HCT116 (cell line): ENCODE measurements at regions not wholly inside any gene's neighbourhood (a gene's known extent, or its start where the extent isn't known, plus 50 kb on each side); places are given as distances from the start of the nearest gene placed in this dataset.

Source experiments
- ATAC-seq: fragments of 200-7000 bp; cut with Tn5 transposase; 2 replicates; pipeline ENCODE4 v1.9.1; 2020; ENCODE audit warnings: mild to moderate bottlenecking, moderate library complexity
- BruUV-seq: library from RNA; stranded (reverse); fragments of 400-500 nt; replicated peaks from 2 replicates; lab custom pipeline; 2021; lab: Mats Ljungman, UMichigan
- CTCF ChIA-PET: fragments of 300-600 bp; sonication (Branson Sonifier 250); formaldehyde crosslinking; loops from one replicate; lab custom pipeline; 2021; ENCODE audit warnings: antibody characterized with exemption; lab: Charles Lee
- POLR2A ChIA-PET: fragments of 300-600, 350-600 bp; sonication (Branson Sonifier 250); formaldehyde crosslinking; loops from one replicate; lab custom pipeline; 2021; ENCODE audit warnings: antibody characterized with exemption; lab: Charles Lee
- RAD21 ChIA-PET, 2 experiments: fragments of 300-600 bp; sonication (Branson Sonifier 250); formaldehyde crosslinking; loops; one replicate each; lab custom pipeline; 2023; ENCODE audit warnings: low total read pairs in 2 of 2; ENCODE audit not compliant: uncharacterized antibody in 2 of 2, unreplicated experiment in 2 of 2, low non-redundant PET in 1 of 2; lab: Charles Lee
- DNase-seq: peaks from one replicate; pipeline ENCODE4 v3.0.0-alpha.2; 2010; ENCODE audit warnings: low read depth, low spot score
- H2AFZ ChIP-seq: fragments of 200-600 bp; shearing (Covaris generic), sonication (generic); 2 replicates; pipeline ENCODE4 v1.6.1; 2017; ENCODE audit warnings: low read depth, mixed run types, mixed read lengths, antibody characterized with exemption, low read length; ENCODE audit not compliant: poor library complexity, severe bottlenecking
- H3K27ac ChIP-seq: 2 replicates; pipeline ENCODE4 v1.5.1; 2012; ENCODE audit warnings: low read depth, low read length
- H3K27me3 ChIP-seq: fragments of 200-600 bp; sonication (generic); 2 replicates; pipeline ENCODE4 v1.6.1; 2016; ENCODE audit warnings: mixed run types, low read length, mixed read lengths; ENCODE audit not compliant: insufficient read depth
- H3K36me3 ChIP-seq, 2 experiments: fragments of 200-500 bp in 1 of 2; fragments of 200-600 bp in 1 of 2; sonication (Bioruptor generic) in 1 of 2; sonication (generic) in 1 of 2; 2 replicates each; pipeline versions ENCODE4 v1.5.1 to v1.6.1; 2014 to 2016; ENCODE audit warnings: low read length in 2 of 2, inconsistent platforms in 1 of 2, mixed read lengths in 1 of 2, mixed run types in 1 of 2; ENCODE audit not compliant: insufficient read depth in 2 of 2, control insufficient read depth in 1 of 2
- H3K4me1 ChIP-seq, 2 experiments: fragments of 200-600 bp in 1 of 2; sonication (generic) in 1 of 2; 2 replicates each; pipeline versions ENCODE4 v1.5.1 to v1.6.1; 2012 to 2017; ENCODE audit warnings: low read length in 2 of 2, inconsistent platforms in 1 of 2, mild to moderate bottlenecking in 1 of 2, mixed read lengths in 1 of 2, mixed run types in 1 of 2, moderate library complexity in 1 of 2; ENCODE audit not compliant: insufficient read depth in 2 of 2, control insufficient read depth in 1 of 2
- H3K4me2 ChIP-seq: fragments of 200-600 bp; sonication (generic); 2 replicates; pipeline ENCODE4 v1.6.1; 2017; ENCODE audit warnings: mixed run types, low read length, mixed read lengths
- H3K4me3 ChIP-seq, 2 experiments: fragments of 200-600 bp in 1 of 2; sonication (generic) in 1 of 2; replicated peaks in 1 of 2; 2 replicates each; pipeline ENCODE4 v1.5.1; 2011 to 2016; ENCODE audit warnings: low read length in 2 of 2, control low read depth in 1 of 2, low read depth in 1 of 2, mild to moderate bottlenecking in 1 of 2, mixed read lengths in 1 of 2, mixed run types in 1 of 2
- H3K79me2 ChIP-seq: fragments of 200-600 bp; sonication (generic); 2 replicates; pipeline ENCODE4 v1.6.1; 2017; ENCODE audit warnings: mild to moderate bottlenecking, mixed run types, low read length, moderate library complexity, mixed read lengths; ENCODE audit not compliant: insufficient read depth
- H3K9ac ChIP-seq: fragments of 200-600 bp; sonication (generic); 2 replicates; pipeline ENCODE4 v1.6.1; 2016; ENCODE audit warnings: low read length, mixed read lengths
- H3K9me2 ChIP-seq: fragments of 200-600 bp; sonication (generic), shearing (Covaris generic); 2 replicates; pipeline ENCODE4 v1.6.1; 2017; ENCODE audit warnings: mixed run types, mild to moderate bottlenecking, moderate library complexity; ENCODE audit not compliant: insufficient read depth
- H3K9me3 ChIP-seq, 2 experiments: fragments of 200-500 bp in 1 of 2; fragments of 200-600 bp in 1 of 2; sonication (Bioruptor generic) in 1 of 2; sonication (generic) in 1 of 2; 2 replicates each; pipeline ENCODE4 v1.6.1; 2014 to 2017; ENCODE audit warnings: low read length in 2 of 2, mixed read lengths in 2 of 2, inconsistent platforms in 1 of 2, low read depth in 1 of 2, mild to moderate bottlenecking in 1 of 2, mixed run types in 1 of 2, moderate library complexity in 1 of 2; ENCODE audit not compliant: control insufficient read depth in 1 of 2, insufficient read depth in 1 of 2
- H4K20me1 ChIP-seq: fragments of 200-600 bp; sonication (generic), shearing (Covaris generic); 2 replicates; pipeline ENCODE4 v1.6.1; 2017; ENCODE audit warnings: mixed run types, mild to moderate bottlenecking, moderate library complexity; ENCODE audit not compliant: insufficient read depth
- ATF3 ChIP-seq: IDR thresholded peaks from 2 replicates; pipeline ENCODE4 v1.6.1; 2012
- CEBPB ChIP-seq: IDR thresholded peaks from 2 replicates; pipeline ENCODE4 v1.6.1; 2012; ENCODE audit warnings: low read depth
- EGR1 ChIP-seq: IDR thresholded peaks from 2 replicates; pipeline ENCODE4 v1.6.1; 2012; ENCODE audit warnings: low read depth
- EZH2 ChIP-seq: fragments of 200-600 bp; sonication (generic); IDR thresholded peaks from 2 replicates; pipeline ENCODE4 v1.6.1; 2017; ENCODE audit warnings: antibody characterized with exemption, mixed run types
- EZH2phosphoT487 ChIP-seq: fragments of 200-600 bp; IDR thresholded peaks from 2 replicates; pipeline ENCODE4 v1.6.1; 2018; ENCODE audit warnings: antibody characterized with exemption, borderline replicate concordance
- FOSL1 ChIP-seq: IDR thresholded peaks from 2 replicates; pipeline ENCODE4 v1.6.1; 2012; ENCODE audit warnings: low read depth
- JUND ChIP-seq: IDR thresholded peaks from 2 replicates; pipeline ENCODE4 v1.6.1; 2012
- POLR2A ChIP-seq: IDR thresholded peaks from 2 replicates; pipeline ENCODE4 v1.7.0; 2011; ENCODE audit warnings: borderline replicate concordance; ENCODE audit not compliant: insufficient read depth, insufficient read length; ENCODE audit errors: extremely low read depth
- RAD21 ChIP-seq: IDR thresholded peaks from 2 replicates; pipeline ENCODE4 v1.6.1; 2012; ENCODE audit warnings: low read depth, mild to moderate bottlenecking
- YY1 ChIP-seq: IDR thresholded peaks from 2 replicates; pipeline ENCODE4 v1.6.1; 2011; ENCODE audit warnings: low read length, low read depth, moderate library complexity, mild to moderate bottlenecking; ENCODE audit not compliant: insufficient replicate concordance; ENCODE audit errors: extremely low read depth
- ZBTB33 ChIP-seq: IDR thresholded peaks from 2 replicates; pipeline ENCODE4 v1.6.1; 2011; ENCODE audit warnings: mild to moderate bottlenecking, low read length, moderate library complexity; ENCODE audit not compliant: insufficient replicate concordance; ENCODE audit errors: extremely low read depth
- ZFX ChIP-seq: fragments of 450-650 bp; IDR thresholded peaks from 2 replicates; pipeline ENCODE4 v1.6.1; 2017
- intact Hi-C: fragments of 100-400 bp; cut with micrococcal nuclease; formaldehyde crosslinking; loops from 2 replicates; pipeline ENCODE4 v1.10.0; 2022
- TF ChIP-seq, protein P1 (sequence below): IDR thresholded peaks from 2 replicates; pipeline ENCODE4 v1.6.1; 2012; ENCODE audit warnings: low read depth

GRCh38 chr6:21958428-21958827, 338.4 kb downstream of the PRL start:
- Histone ChIP-seq H3K36me3 (no peaks in the 10 kb centered on the region), H3K27me3 (no peaks in the 10 kb centered on the region), H3K4me1 (no peaks in the 10 kb centered on the region), H3K27ac (no peak overlapping the region), H4K20me1 (no peaks in the 10 kb centered on the region), H3K9ac (no peak overlapping the region), H3K9me3 (no peaks in the 10 kb centered on the region), H3K4me3 (no peak overlapping the region), H3K4me2 (no peak overlapping the region), H2AFZ (no peak overlapping the region), H3K9me2 (no peaks in the 10 kb centered on the region), H3K79me2 (no peaks in the 10 kb centered on the region)
- TF ChIP-seq EGR1 (no peak), ZBTB33 (no peak), ATF3 (no peak), ZFX (no peak), POLR2A (no peak), CEBPB (no peak), YY1 (no peak), EZH2phosphoT487 (no peak), RAD21 (no peak), FOSL1 (no peak), JUND (no peak), EZH2 (no peak)
- TF ChIP-seq, protein P1, sequence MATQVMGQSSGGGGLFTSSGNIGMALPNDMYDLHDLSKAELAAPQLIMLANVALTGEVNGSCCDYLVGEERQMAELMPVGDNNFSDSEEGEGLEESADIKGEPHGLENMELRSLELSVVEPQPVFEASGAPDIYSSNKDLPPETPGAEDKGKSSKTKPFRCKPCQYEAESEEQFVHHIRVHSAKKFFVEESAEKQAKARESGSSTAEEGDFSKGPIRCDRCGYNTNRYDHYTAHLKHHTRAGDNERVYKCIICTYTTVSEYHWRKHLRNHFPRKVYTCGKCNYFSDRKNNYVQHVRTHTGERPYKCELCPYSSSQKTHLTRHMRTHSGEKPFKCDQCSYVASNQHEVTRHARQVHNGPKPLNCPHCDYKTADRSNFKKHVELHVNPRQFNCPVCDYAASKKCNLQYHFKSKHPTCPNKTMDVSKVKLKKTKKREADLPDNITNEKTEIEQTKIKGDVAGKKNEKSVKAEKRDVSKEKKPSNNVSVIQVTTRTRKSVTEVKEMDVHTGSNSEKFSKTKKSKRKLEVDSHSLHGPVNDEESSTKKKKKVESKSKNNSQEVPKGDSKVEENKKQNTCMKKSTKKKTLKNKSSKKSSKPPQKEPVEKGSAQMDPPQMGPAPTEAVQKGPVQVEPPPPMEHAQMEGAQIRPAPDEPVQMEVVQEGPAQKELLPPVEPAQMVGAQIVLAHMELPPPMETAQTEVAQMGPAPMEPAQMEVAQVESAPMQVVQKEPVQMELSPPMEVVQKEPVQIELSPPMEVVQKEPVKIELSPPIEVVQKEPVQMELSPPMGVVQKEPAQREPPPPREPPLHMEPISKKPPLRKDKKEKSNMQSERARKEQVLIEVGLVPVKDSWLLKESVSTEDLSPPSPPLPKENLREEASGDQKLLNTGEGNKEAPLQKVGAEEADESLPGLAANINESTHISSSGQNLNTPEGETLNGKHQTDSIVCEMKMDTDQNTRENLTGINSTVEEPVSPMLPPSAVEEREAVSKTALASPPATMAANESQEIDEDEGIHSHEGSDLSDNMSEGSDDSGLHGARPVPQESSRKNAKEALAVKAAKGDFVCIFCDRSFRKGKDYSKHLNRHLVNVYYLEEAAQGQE, result no peak
- DNase-seq (no peak), ATAC-seq (no peak)
- ChIA-PET POLR2A (no interaction called here), CTCF (no interaction called here), RAD21 (no interaction called here)
- no TSS peak for BruUV-seq
- intact Hi-C loops, result no loop called here
